SK-N-SH treated with all-trans-retinoic acid at 6 μM for 48 hours (cell line): ENCODE measurements at regions not wholly inside any gene's neighbourhood (a gene's known extent, or its start where the extent isn't known, plus 50 kb on each side); places are given as distances from the start of the nearest gene placed in this dataset.

Experiments
- ATAC-seq: fragments of 200-7000 bp; cut with Tn5 transposase; 3 replicates; pipeline ENCODE4 v1.9.1; 2020; ENCODE audit warnings: mild to moderate bottlenecking, moderate library complexity
- BACH2 ChIP-seq: fragments of 250-450 bp; sonication (Bioruptor Pico); IDR thresholded peaks from 2 replicates; pipeline ENCODE4 v1.9.0; 2021; ENCODE audit warnings: mild to moderate bottlenecking, borderline replicate concordance
- CSDC2 ChIP-seq: fragments of 250-450 bp; sonication (Bioruptor Pico); IDR thresholded peaks from 2 replicates; pipeline ENCODE4 v1.5.0; 2020; ENCODE audit warnings: mild to moderate bottlenecking, moderate library complexity
- ESRRG ChIP-seq: fragments of 250-450 bp; sonication (Bioruptor Pico); IDR thresholded peaks from 2 replicates; pipeline ENCODE4 v1.6.1; 2021; ENCODE audit warnings: mild to moderate bottlenecking
- ISL1 ChIP-seq: fragments of 250-450 bp; sonication (Bioruptor Pico); IDR thresholded peaks from 2 replicates; pipeline ENCODE4 v2.1.2; 2022; ENCODE audit warnings: mild to moderate bottlenecking, moderate library complexity
- OSR1 ChIP-seq: fragments of 250-450 bp; sonication (Bioruptor Pico); IDR thresholded peaks from 2 replicates; pipeline ENCODE4 v1.8.0; 2022; ENCODE audit warnings: moderate library complexity, mild to moderate bottlenecking, inconsistent platforms
- PPARA ChIP-seq: fragments of 250-450 bp; sonication (Bioruptor Pico); IDR thresholded peaks from 2 replicates; pipeline ENCODE4 v1.5.0; 2020; ENCODE audit warnings: mild to moderate bottlenecking, borderline replicate concordance
- RARB ChIP-seq: fragments of 250-450 bp; sonication (Bioruptor Pico); IDR thresholded peaks from 2 replicates; pipeline ENCODE4 v1.8.0; 2021; ENCODE audit warnings: mild to moderate bottlenecking, moderate library complexity
- SNAI2 ChIP-seq: fragments of 250-450 bp; sonication (Bioruptor Pico); IDR thresholded peaks from 2 replicates; pipeline ENCODE4 v1.5.0; 2020; ENCODE audit warnings: mild to moderate bottlenecking, moderate library complexity
- TCF4 ChIP-seq: fragments of 250-450 bp; sonication (Bioruptor Pico); IDR thresholded peaks from 2 replicates; pipeline ENCODE4 v1.8.0; 2021; ENCODE audit warnings: mild to moderate bottlenecking, moderate library complexity, borderline replicate concordance
- ZC3H10 ChIP-seq: fragments of 250-450 bp; sonication (Bioruptor Pico); IDR thresholded peaks from 2 replicates; pipeline ENCODE4 v1.5.1; 2021; ENCODE audit warnings: mild to moderate bottlenecking, moderate library complexity
- ZFP3 ChIP-seq: fragments of 250-450 bp; sonication (Bioruptor Pico); IDR thresholded peaks from 2 replicates; pipeline ENCODE4 v1.5.0; 2020; ENCODE audit warnings: mild to moderate bottlenecking, moderate library complexity
- ZFP30 ChIP-seq: fragments of 450-650 bp; formaldehyde crosslinking; IDR thresholded peaks from 2 replicates; pipeline ENCODE4 v1.5.0; 2022; ENCODE audit warnings: mild to moderate bottlenecking, moderate library complexity
- ZNF565 ChIP-seq: fragments of 450-650 bp; formaldehyde crosslinking; conservative IDR thresholded peaks from 2 replicates; pipeline ENCODE4 v1.5.0; 2020; ENCODE audit warnings: low read depth, mild to moderate bottlenecking, moderate library complexity
- TF ChIP-seq, protein P1 (sequence below): fragments of 250-450 bp; sonication (Bioruptor Pico); IDR thresholded peaks from 2 replicates; pipeline ENCODE4 v1.5.1; 2021; ENCODE audit warnings: mild to moderate bottlenecking, moderate library complexity
- TF ChIP-seq, protein P2 (sequence below): fragments of 250-450 bp; sonication (Bioruptor Pico); IDR thresholded peaks from 2 replicates; pipeline ENCODE4 v1.8.0; 2020; ENCODE audit warnings: mild to moderate bottlenecking, moderate library complexity, borderline replicate concordance
- TF ChIP-seq, protein P3 (sequence below): fragments of 250-450 bp; sonication (Bioruptor Pico); IDR thresholded peaks from 2 replicates; pipeline ENCODE4 v1.5.0; 2020; ENCODE audit warnings: mild to moderate bottlenecking, moderate library complexity
- TF ChIP-seq, protein P4 (sequence below): fragments of 250-450 bp; sonication (Bioruptor Pico); IDR thresholded peaks from 2 replicates; pipeline ENCODE4 v1.8.0; 2021; ENCODE audit warnings: low read depth, mild to moderate bottlenecking, moderate library complexity, borderline replicate concordance
- TF ChIP-seq, protein P5 (sequence below): fragments of 250-450 bp; sonication (Bioruptor Pico); IDR thresholded peaks from 2 replicates; pipeline ENCODE4 v1.5.1; 2020; ENCODE audit warnings: low read depth, mild to moderate bottlenecking, moderate library complexity

DNA sequence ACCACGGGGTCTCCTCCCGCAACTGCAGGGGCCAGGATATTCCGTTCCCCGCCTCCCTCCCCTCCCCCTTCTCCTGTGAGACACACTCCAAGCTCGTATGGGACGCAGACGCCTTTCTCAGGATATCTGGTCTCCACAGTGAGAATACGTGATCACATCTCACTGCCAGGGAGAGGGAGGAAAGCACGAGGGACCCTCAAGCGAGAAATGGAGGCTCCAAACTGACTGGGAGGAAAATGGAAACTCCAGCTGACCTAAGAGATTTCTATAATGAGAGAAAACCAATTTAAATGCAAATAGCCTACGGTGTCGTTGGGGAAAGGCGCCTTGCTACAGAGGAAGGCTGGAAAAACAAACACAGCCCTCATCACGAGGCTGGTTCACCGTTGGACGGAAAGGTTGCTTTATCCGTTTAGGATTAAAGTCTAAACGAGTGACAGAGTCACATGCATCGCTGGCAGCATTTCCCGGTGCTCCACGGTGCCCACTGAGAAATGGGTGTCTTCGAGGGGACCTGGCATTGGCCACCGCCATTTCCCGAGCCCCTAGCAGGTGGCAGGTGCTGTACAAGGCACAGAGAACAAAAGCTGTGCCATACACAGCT, 116.9 kb upstream of the CPEB4 start:
- TF ChIP-seq ZFP30 (CRISPR knock-in tag) (no peak), ZNF565 (no peak), PPARA (CRISPR knock-in tag) (no peak)
- TF ChIP-seq, protein P1, sequence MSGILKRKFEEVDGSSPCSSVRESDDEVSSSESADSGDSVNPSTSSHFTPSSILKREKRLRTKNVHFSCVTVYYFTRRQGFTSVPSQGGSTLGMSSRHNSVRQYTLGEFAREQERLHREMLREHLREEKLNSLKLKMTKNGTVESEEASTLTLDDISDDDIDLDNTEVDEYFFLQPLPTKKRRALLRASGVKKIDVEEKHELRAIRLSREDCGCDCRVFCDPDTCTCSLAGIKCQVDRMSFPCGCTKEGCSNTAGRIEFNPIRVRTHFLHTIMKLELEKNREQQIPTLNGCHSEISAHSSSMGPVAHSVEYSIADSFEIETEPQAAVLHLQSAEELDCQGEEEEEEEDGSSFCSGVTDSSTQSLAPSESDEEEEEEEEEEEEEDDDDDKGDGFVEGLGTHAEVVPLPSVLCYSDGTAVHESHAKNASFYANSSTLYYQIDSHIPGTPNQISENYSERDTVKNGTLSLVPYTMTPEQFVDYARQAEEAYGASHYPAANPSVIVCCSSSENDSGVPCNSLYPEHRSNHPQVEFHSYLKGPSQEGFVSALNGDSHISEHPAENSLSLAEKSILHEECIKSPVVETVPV (CRISPR knock-in tag), result no peak
- no peak for ATAC-seq

DNA sequence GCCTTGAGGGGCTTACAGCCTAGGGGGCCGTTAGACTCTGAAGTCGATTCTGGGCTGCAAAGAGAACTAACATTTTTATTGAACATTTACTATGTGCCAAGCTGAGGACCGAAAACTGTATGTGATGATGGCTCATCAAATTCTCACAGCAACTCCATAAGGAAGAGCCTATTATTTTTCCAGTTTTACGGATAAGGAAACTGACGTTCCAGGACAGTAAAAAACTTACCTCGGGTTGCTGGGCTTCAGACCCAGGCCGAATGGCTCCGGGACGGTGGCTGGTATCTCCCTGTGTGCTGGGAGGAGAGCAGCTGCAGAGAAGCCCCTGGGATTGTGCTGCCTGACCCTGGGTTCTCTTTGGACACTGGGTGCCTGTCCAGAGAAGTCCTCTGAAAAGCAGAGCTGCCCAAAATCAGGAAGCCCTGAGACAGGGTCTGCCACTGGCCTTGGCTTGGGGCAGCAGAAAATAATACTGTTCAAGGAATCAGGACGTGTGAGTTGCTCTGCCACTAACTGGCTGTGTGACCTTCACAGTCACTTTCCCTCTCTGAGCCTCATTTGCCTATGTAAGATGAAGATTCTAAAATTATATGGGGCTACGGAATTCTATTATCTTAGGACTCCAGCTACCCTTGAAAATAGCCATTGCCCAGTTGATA, 116.3 kb upstream of the CPEB4 start:
- no peak for ATAC-seq
- TF ChIP-seq BACH2 (CRISPR knock-in tag), result no peak
- TF ChIP-seq ZNF565, result no peak
- TF ChIP-seq ISL1 (CRISPR knock-in tag), result no peak
- no peak for TF ChIP-seq ZC3H10
- no peak for TF ChIP-seq RARB
- TF ChIP-seq TCF4 (CRISPR knock-in tag), result no peak
- no peak for TF ChIP-seq ESRRG (CRISPR knock-in tag)
- TF ChIP-seq, protein P2, sequence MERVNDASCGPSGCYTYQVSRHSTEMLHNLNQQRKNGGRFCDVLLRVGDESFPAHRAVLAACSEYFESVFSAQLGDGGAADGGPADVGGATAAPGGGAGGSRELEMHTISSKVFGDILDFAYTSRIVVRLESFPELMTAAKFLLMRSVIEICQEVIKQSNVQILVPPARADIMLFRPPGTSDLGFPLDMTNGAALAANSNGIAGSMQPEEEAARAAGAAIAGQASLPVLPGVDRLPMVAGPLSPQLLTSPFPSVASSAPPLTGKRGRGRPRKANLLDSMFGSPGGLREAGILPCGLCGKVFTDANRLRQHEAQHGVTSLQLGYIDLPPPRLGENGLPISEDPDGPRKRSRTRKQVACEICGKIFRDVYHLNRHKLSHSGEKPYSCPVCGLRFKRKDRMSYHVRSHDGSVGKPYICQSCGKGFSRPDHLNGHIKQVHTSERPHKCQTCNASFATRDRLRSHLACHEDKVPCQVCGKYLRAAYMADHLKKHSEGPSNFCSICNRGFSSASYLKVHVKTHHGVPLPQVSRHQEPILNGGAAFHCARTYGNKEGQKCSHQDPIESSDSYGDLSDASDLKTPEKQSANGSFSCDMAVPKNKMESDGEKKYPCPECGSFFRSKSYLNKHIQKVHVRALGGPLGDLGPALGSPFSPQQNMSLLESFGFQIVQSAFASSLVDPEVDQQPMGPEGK (CRISPR knock-in tag), result no peak
- TF ChIP-seq OSR1 (CRISPR knock-in tag), result no peak
- TF ChIP-seq, protein P3, sequence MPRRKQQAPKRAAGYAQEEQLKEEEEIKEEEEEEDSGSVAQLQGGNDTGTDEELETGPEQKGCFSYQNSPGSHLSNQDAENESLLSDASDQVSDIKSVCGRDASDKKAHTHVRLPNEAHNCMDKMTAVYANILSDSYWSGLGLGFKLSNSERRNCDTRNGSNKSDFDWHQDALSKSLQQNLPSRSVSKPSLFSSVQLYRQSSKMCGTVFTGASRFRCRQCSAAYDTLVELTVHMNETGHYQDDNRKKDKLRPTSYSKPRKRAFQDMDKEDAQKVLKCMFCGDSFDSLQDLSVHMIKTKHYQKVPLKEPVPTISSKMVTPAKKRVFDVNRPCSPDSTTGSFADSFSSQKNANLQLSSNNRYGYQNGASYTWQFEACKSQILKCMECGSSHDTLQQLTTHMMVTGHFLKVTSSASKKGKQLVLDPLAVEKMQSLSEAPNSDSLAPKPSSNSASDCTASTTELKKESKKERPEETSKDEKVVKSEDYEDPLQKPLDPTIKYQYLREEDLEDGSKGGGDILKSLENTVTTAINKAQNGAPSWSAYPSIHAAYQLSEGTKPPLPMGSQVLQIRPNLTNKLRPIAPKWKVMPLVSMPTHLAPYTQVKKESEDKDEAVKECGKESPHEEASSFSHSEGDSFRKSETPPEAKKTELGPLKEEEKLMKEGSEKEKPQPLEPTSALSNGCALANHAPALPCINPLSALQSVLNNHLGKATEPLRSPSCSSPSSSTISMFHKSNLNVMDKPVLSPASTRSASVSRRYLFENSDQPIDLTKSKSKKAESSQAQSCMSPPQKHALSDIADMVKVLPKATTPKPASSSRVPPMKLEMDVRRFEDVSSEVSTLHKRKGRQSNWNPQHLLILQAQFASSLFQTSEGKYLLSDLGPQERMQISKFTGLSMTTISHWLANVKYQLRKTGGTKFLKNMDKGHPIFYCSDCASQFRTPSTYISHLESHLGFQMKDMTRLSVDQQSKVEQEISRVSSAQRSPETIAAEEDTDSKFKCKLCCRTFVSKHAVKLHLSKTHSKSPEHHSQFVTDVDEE (CRISPR knock-in tag), result no peak
- no peak for TF ChIP-seq CSDC2
- TF ChIP-seq, protein P4, sequence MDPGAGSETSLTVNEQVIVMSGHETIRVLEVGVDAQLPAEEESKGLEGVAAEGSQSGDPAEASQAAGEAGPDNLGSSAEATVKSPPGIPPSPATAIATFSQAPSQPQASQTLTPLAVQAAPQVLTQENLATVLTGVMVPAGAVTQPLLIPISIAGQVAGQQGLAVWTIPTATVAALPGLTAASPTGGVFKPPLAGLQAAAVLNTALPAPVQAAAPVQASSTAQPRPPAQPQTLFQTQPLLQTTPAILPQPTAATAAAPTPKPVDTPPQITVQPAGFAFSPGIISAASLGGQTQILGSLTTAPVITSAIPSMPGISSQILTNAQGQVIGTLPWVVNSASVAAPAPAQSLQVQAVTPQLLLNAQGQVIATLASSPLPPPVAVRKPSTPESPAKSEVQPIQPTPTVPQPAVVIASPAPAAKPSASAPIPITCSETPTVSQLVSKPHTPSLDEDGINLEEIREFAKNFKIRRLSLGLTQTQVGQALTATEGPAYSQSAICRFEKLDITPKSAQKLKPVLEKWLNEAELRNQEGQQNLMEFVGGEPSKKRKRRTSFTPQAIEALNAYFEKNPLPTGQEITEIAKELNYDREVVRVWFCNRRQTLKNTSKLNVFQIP, result no peak
- no peak for TF ChIP-seq SNAI2
- no peak for TF ChIP-seq PPARA (CRISPR knock-in tag)
- no peak for TF ChIP-seq ZFP30 (CRISPR knock-in tag)
- no peak for TF ChIP-seq ZFP3
- TF ChIP-seq, protein P5, sequence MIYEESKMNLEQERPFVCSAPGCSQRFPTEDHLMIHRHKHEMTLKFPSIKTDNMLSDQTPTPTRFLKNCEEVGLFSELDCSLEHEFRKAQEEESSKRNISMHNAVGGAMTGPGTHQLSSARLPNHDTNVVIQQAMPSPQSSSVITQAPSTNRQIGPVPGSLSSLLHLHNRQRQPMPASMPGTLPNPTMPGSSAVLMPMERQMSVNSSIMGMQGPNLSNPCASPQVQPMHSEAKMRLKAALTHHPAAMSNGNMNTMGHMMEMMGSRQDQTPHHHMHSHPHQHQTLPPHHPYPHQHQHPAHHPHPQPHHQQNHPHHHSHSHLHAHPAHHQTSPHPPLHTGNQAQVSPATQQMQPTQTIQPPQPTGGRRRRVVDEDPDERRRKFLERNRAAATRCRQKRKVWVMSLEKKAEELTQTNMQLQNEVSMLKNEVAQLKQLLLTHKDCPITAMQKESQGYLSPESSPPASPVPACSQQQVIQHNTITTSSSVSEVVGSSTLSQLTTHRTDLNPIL (CRISPR knock-in tag), result no peak
- TF ChIP-seq, protein P1 (CRISPR knock-in tag), result no peak
